RWPE1 (cell line): ENCODE measurements at regions not wholly inside any gene's neighbourhood (a gene's known extent, or its start where the extent isn't known, plus 50 kb on each side); places are given as distances from the start of the nearest gene placed in this dataset.
"Not testable (repeated sequence)": the region's sequence is repeated elsewhere in the genome, so short reads cannot be mapped to it uniquely, and the experiment has no call there.

Experiments used
- CTCF ChIA-PET: fragments of 350-600 bp; sonication (Branson Sonifier 250); formaldehyde crosslinking; extraction: SDS; loops from one replicate; lab custom pipeline; 2021; lab: Yijun Ruan, JAX
- POLR2A ChIA-PET: fragments of 400-600 bp; formaldehyde crosslinking; extraction: SDS; loops from one replicate; lab custom pipeline; 2020; ENCODE audit warnings: antibody characterized with exemption; ENCODE audit not compliant: low non-redundant PET; lab: Yijun Ruan, JAX
- DNase-seq: peaks from one replicate; pipeline ENCODE4 v3.0.0; 2012; ENCODE audit warnings: low spot score
- H3K27ac ChIP-seq: fragments of 450-650 bp; 2 replicates; pipeline ENCODE4 v1.5.1; 2017
- CTCF ChIP-seq: fragments of 450-650 bp; conservative IDR thresholded peaks from 2 replicates; pipeline ENCODE4 v1.5.1; 2017; ENCODE audit warnings: low read depth, mild to moderate bottlenecking

- H3K27ac ChIP-seq: no peak overlapping the region
- no peak for DNase-seq
- no peak for TF ChIP-seq CTCF
- ChIA-PET CTCF (interaction anchor here (0.6 to 0.7 kb wide), 3 partner anchors 168 to 1191 kb away, joined by 3 read pairs; no protein-coding TSS in a partner anchor), POLR2A (no interaction called here)
Observed at GRCh38 chr16:54742436-54742835, 188.2 kb upstream of the IRX5 start.

GRCh38 chr16:54739381-54739780, 191.3 kb upstream of the IRX5 start:
- POLR2A ChIA-PET: no interaction called here
- DNase-seq: no peak
- TF ChIP-seq CTCF: no peak
- CTCF ChIA-PET: no interaction called here
- H3K27ac ChIP-seq: no peak overlapping the region

- H3K27ac ChIP-seq: no peak overlapping the region
- CTCF ChIA-PET: interaction anchor here (0.6 kb wide), 1 partner anchor 28 kb away, joined by 3 read pairs; no protein-coding TSS in a partner anchor
- POLR2A ChIA-PET: no interaction called here
- no peak for DNase-seq
- TF ChIP-seq CTCF: no peak
Observed at GRCh38 chr16:54734156-54734555, 196.5 kb upstream of the IRX5 start.

- CTCF ChIA-PET, POLR2A ChIA-PET, DNase-seq, H3K27ac ChIP-seq: not testable (repeated sequence)
Observed at GRCh38 chr16:54727696-54728095, 203.0 kb upstream of the IRX5 start.

GRCh38 chr16:54724346-54724925, 206.2 kb upstream of the IRX5 start:
- DNase-seq: no peak
- TF ChIP-seq CTCF: no peak
- CTCF ChIA-PET: no interaction called here
- H3K27ac ChIP-seq: no peak overlapping the region
- POLR2A ChIA-PET: interaction anchor here (0.7 kb wide), 1 partner anchor 600 kb away, joined by 3 read pairs; no protein-coding TSS in a partner anchor

GRCh38 chr16:54722210-54722676, 208.4 kb upstream of the IRX5 start:
- POLR2A ChIA-PET: no interaction called here
- CTCF ChIA-PET: no interaction called here
- DNase-seq: no peak
- no peak overlapping the region for H3K27ac ChIP-seq
- no peak for TF ChIP-seq CTCF

- ChIA-PET CTCF (no interaction called here), POLR2A (no interaction called here)
- TF ChIP-seq CTCF: no peak
- DNase-seq: peak; percentile 15
- no peak overlapping the region for H3K27ac ChIP-seq
Observed at GRCh38 chr16:54720259-54720658, 210.4 kb upstream of the IRX5 start.
